ENCODE measurements at regions not wholly inside any gene's neighbourhood (a gene's known extent, or its start where the extent isn't known, plus 50 kb on each side); places are given as distances from the start of the nearest gene placed in this dataset.
"Not testable (repeated sequence)": the region's sequence is repeated elsewhere in the genome, so short reads cannot be mapped to it uniquely, and the experiment has no call there.

- no peaks in the 10 kb centered on the region for H3K36me3 ChIP-seq
- no peak overlapping the region for H3K4me3 ChIP-seq
- peaks cover 28% of the 10 kb centered on the region for H3K9me3 ChIP-seq (replicated peaks)
- no peaks in the 10 kb centered on the region for H3K4me1 ChIP-seq
- intact Hi-C loops (cut with micrococcal nuclease) = no loop called here
- H3K27me3 ChIP-seq (ENCODE audit: low read depth) = no peaks in the 10 kb centered on the region
- DNase-seq = no peak
- no peak overlapping the region for H3K27ac ChIP-seq (replicated peaks)
- no peak for TF ChIP-seq CTCF (IDR thresholded peaks at IDR 0.05; ENCODE audit: borderline replicate concordance)
Observed at GRCh38 chr11:57047610-57048009, 58.9 kb downstream of the OR5AK2 start.

DNA sequence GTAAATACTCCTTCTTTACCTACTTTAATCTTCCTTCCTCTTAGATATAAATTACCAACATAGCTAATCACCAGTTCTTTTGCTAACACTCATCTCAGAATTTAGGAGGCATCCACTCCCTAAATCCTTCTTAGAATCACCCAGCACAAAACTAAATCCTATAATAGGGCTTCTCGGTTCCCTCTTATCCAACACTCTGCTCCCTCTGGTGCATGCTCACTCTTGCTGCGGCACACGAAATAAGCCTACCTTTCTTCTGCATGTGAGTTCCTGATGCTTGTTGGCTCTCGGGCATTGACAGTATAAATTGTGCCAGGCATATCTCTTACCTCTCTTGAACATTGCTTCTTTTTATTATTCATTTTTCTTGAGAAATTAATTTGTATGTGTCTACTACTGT lies 61.0 kb downstream of the OR5AK2 start:
- TF ChIP-seq CTCF (IDR thresholded peaks at IDR 0.05; ENCODE audit: borderline replicate concordance) = no peak
- DNase-seq = no peak
- Histone ChIP-seq H3K4me3 (no peak overlapping the region), H3K27ac (replicated peaks) (no peak overlapping the region), H3K4me1 (no peaks in the 10 kb centered on the region), H3K27me3 (ENCODE audit: low read depth) (no peaks in the 10 kb centered on the region), H3K9me3 (replicated peaks) (peaks cover 13% of the 10 kb centered on the region), H3K36me3 (no peaks in the 10 kb centered on the region)
- intact Hi-C loops (cut with micrococcal nuclease) = no loop called here

DNA sequence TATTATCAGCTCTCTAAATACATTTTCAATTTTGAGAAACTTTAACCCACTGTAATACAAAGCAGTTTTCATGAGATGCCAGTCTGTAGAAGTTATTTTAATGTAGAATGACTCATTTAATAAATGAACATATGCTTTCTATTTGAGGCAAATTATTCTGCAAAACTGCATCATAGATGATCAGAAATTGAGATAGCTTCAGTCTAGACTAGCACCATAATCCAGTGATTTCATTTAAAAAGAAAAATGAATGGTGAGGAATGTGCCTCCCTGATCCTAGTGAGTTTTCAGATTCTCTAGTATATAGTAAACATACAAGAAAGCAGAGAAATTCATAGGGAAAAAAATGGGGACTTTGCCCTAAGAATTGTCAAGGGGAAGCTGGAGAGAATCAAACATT lies 66.1 kb downstream of the OR5AK2 start:
- intact Hi-C loops (cut with micrococcal nuclease) = no loop called here
- no peak for TF ChIP-seq CTCF (IDR thresholded peaks at IDR 0.05; ENCODE audit: borderline replicate concordance)
- DNase-seq = no peak

GRCh38 chr11:57055744-57056143 lies 67.0 kb downstream of the OR5AK2 start:
- intact Hi-C loops (cut with micrococcal nuclease) = no loop called here
- Histone ChIP-seq H3K4me3 (no peak overlapping the region), H3K27me3 (ENCODE audit: low read depth) (no peaks in the 10 kb centered on the region), H3K27ac (replicated peaks) (no peak overlapping the region), H3K4me1 (no peaks in the 10 kb centered on the region), H3K9me3 (replicated peaks) (peaks cover 17% of the 10 kb centered on the region), H3K36me3 (no peaks in the 10 kb centered on the region)
- DNase-seq = no peak
- TF ChIP-seq CTCF (IDR thresholded peaks at IDR 0.05; ENCODE audit: borderline replicate concordance) = no peak

More for the DNA sequence above, 66.1 kb downstream of the OR5AK2 start:
- H3K4me3 ChIP-seq = no peak overlapping the region
- no peaks in the 10 kb centered on the region for H3K4me1 ChIP-seq
- H3K27me3 ChIP-seq (ENCODE audit: low read depth) = no peaks in the 10 kb centered on the region
- H3K36me3 ChIP-seq = no peaks in the 10 kb centered on the region
- H3K9me3 ChIP-seq (replicated peaks) = peaks cover 8% of the 10 kb centered on the region
- no peak overlapping the region for H3K27ac ChIP-seq (replicated peaks)

DNA sequence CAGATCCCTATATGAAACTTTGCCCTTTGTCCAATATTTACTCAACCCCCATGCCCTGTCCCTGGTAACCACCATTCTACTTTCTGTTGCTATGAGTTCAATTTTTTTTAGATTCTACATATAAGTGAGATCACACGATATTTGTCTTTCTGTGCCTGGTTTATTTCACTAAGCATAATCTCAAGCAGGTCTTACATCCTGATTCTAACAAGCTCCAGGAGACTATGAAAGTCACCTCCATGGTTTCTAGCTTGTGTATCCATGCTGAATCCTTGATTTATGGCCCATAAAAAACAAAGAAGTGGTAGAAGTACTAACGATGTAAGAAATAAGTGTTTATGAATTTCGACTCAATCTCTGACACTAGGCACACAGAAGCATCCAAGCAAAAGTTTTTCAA lies 68.0 kb downstream of the OR5AK2 start:
- intact Hi-C loops (cut with micrococcal nuclease) = no loop called here
- Histone ChIP-seq H3K9me3 (replicated peaks) (peaks cover 27% of the 10 kb centered on the region), H3K36me3 (no peaks in the 10 kb centered on the region), H3K27me3 (ENCODE audit: low read depth) (no peaks in the 10 kb centered on the region), H3K4me3 (no peak overlapping the region), H3K27ac (replicated peaks) (no peak overlapping the region), H3K4me1 (no peaks in the 10 kb centered on the region)
- no peak for DNase-seq
- TF ChIP-seq CTCF (IDR thresholded peaks at IDR 0.05; ENCODE audit: borderline replicate concordance) = no peak

- Histone ChIP-seq H3K27me3 (ENCODE audit: low read depth) (no peaks in the 10 kb centered on the region), H3K36me3 (no peaks in the 10 kb centered on the region), H3K4me1 (no peaks in the 10 kb centered on the region), H3K9me3 (replicated peaks) (peaks cover 30% of the 10 kb centered on the region), H3K27ac (replicated peaks) (no peak overlapping the region), H3K4me3 (no peak overlapping the region)
- DNase-seq = no peak
- TF ChIP-seq CTCF (IDR thresholded peaks at IDR 0.05; ENCODE audit: borderline replicate concordance) = no peak
- intact Hi-C loops (cut with micrococcal nuclease) = no loop called here
Observed at GRCh38 chr11:57057561-57057960, 68.8 kb downstream of the OR5AK2 start.

- H3K4me1 ChIP-seq; DNase-seq; H3K4me3 ChIP-seq; H3K27me3 ChIP-seq (ENCODE audit: low read depth); intact Hi-C loops (cut with micrococcal nuclease); H3K36me3 ChIP-seq; H3K27ac ChIP-seq (replicated peaks): not testable (repeated sequence)
- peaks cover 55% of the 10 kb centered on the region for H3K9me3 ChIP-seq (replicated peaks)
Observed at GRCh38 chr11:57062957-57063356, 74.2 kb downstream of the OR5AK2 start.
